Fibroblast of skin of scalp (primary cell): ENCODE measurements at regions not wholly inside any gene's neighbourhood (a gene's known extent, or its start where the extent isn't known, plus 50 kb on each side); places are given as distances from the start of the nearest gene placed in this dataset.

Experiments used
- DNase-seq: peaks from one replicate; pipeline ENCODE4 v3.0.0-alpha.2; 2013

GRCh38 chrX:42946544-42947194 is 168.7 kb upstream of the PPP1R2C start:
- DNase-seq: no peak

DNA sequence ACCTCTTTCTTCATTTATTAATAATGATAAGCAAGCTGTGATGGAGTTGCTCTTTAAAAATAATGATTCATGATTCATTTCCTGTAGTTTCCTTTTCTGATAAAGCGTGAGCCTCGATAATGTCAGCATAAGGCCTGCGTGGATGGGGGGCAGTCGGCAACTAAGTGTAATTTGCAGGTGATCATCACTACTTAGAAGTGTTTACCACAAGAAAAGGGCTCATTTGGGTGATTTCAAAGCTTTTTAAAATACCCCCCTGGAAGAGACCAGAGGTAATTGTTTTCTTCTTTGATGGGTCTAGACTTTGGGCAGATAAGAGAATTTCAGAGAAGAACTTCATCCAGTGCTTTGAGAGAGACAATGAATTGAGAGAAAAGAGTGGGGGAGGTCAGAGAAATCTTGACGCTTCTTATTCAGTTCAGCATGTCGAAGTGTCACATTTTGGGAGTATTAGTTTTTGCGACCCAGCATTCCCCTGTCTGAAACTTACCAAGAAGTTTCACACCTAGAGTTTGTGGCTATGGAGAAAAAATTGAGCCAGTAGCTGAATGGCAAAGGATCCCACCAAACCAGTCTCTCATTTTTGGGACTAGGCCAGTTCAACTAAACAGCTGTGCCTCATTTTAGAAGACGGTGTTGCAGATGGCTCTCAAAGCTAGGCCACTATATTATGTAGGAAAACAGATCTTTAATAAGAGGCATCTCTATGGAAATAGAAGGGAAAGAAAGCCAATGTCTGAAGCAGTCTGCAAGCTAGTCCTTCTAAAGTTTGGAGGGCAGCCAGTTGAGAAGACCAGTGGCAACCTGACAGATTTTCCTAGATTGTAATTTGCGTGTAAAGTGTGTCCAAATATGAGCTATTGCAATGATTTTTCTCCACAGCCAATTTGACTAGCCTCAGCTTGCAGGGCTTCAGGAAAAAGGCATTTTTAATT is 171.0 kb upstream of the PPP1R2C start:
- DNase-seq: no peak

GRCh38 chrX:42951747-42952146 is 173.8 kb upstream of the PPP1R2C start:
- no peak for DNase-seq

DNA sequence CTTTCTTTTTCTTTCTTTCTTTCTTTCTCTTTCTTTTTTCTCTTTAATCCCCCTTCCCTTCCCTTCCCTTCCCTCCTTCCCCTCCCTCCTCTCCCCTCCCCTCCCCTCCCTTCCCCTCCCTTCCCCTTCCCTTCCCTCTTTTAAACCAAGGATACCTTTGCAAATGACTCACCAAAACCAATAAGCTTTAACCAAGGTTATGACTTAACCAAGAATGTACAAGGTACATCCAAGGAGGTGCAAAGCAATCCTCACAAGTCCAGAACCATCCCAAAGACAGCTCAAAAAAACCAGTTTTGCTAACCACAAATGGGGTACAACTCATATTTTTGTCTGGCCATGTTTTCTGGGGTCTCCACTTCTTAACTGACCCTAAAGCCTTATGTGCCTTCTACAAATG is 174.7 kb upstream of the PPP1R2C start:
- no peak for DNase-seq

GRCh38 chrX:42954880-42955279 is 176.9 kb upstream of the PPP1R2C start:
- no peak for DNase-seq

DNA sequence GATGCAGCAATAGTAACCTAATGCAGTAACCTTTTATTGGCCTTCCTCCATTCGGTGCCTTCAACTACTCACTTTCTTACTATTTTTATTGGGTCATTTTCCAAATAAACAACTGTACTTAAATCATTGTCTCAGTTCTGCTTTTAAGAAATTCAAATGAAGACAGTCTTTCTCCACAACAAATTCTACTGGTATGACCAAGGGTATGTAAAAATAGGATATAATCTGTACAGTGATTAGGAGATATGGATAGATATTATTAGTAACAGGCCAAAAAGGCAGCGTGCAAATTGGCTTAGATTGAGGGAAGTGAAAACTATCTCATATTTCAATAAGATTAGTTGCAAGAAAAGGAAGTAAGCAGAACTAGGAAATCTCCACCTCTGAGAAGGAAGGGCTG is 177.4 kb upstream of the PPP1R2C start:
- no peak for DNase-seq

DNA sequence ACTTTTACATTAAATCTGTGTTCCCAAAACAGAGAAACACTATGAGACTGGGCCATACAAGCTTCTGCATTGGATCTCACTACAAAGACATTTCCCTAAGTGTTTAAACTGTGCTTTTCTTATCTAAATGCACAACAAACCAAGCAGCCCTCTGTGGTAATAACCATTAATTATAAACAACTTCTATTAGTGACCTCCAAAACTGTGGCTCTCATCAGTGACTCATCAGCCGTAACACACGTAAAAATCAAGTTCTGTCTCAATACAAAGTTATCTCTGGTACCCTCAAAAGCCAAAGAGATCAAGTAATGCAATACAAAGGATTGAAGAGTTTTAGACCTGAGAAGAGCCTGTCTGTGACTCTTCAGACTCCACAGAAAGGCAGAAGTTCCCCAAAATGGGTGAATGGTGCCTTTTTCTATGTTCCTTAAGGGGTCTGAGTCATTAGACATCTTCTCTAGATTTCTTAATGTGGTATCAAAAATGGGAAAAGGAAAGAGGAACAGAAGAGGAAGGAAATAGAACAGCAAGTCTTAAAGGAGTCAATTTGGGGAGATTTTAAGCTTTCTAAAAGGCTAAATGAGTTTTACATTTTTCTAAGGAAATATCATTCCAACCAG is 189.8 kb upstream of the PPP1R2C start:
- DNase-seq: no peak

GRCh38 chrX:42973321-42973720 is 195.4 kb upstream of the PPP1R2C start:
- DNase-seq: no peak

- no peak for DNase-seq
These were observed 197.9 kb upstream of the PPP1R2C start for GRCh38 chrX:42975906-42976305.

DNA sequence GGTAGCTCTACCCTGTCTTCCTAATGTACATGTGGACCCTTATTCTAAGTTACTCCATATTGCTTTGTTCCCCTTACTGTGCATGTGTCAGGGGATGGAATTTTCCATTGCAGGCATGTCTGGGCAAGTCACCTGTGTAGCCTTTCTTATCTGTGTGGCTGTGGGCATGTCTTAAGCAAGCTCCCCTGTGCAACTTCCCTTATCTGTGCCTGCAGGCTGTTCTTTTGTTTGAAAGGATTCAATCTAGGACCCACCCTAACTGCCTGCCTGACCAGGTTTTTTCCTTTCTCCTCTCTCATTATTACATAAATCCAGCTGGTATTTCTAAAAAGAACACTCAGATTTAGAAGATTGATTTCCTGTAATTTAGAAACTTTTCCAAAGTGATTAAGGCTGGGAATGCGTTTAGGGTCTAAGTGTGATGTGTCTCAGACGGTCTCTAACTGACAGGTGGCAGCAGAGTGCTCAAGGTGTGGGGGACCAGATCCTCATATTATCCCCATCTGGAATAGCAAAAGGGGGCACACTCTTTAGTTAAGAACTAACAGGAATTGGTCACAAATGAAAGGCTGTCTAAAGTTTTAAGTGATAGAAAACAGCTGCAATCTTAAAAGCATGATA is 198.9 kb upstream of the PPP1R2C start:
- no peak for DNase-seq

DNA sequence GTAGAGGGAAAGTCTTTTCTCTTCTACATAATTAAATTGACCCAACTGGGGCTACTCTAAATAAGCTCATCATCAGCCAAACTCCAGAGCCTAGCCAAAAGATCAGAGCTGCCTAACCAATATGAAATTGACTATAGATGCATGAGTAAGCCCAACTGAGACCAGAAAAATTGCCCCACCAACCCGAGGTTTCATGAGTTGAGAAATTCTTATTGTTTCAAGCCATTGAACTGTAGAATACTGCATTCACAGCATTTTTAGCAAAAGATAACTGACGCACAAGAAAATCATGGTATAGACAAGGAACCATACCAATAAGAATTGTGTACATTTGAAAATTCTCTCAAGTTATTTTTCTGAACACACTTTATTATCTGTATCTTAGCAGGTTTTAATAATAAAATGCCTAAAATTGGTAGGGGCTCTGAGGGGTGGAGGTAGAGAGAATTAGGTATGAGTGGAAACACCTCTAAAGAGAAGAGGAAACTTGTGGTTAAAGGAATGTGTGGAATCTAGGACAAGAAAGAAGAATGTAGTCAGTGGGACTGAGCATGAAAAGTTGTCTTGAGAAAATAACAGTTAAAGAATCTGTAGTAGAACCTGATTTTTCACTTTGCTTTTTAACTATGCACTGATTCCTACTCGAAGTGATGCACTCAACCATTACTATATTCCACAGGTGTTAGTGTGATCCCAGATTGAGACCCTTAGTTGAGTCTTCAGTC is 200.9 kb upstream of the PPP1R2C start:
- no peak for DNase-seq

DNA sequence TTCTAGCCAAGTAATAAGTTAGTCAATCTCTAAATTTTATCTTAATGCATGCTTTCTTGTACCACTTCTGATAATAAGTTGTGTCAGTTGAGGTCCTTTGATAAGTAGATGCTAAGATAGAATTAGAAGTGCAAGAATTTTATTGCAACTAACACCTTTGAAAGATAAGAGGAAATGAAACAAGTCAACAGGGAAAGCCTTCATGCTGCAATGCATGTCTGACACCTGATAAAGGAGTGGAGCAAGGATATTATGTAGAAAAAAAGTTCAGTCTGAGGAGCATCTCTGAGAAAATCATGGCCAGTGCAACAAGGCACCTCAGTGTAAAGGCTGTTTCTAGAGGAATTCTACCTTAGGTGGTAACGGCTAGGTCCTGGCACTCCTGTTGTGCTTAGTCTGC is 210.7 kb upstream of the PPP1R2C start:
- no peak for DNase-seq

- DNase-seq: peak; percentile 15
These were observed 214.4 kb upstream of the PPP1R2C start for GRCh38 chrX:42992199-42992943.

DNA sequence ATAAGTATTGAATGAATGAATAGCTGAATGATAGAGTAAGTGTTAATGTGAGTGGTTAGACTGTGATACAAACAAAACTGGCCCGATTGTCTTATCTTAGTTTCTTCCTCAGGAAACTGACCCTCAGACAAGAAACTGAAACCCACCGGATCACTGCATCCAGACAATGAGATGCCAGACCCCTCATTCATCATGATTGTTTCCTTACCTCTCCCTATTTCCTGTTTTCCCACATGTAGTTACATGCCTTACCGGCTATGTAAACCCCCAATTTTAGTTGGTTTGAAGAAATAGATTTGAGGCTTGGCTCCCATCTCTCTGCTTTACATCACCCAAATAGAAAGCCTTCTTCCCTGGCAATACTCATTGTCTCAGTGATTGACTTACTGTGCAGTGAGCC is 218.9 kb upstream of the PPP1R2C start:
- DNase-seq: no peak

GRCh38 chrX:43000121-43000520 is 222.2 kb upstream of the PPP1R2C start:
- DNase-seq: no peak

- no peak for DNase-seq
These were observed 224.7 kb upstream of the PPP1R2C start for GRCh38 chrX:43002526-43003203.

GRCh38 chrX:43003204-43003565 is 225.2 kb upstream of the PPP1R2C start:
- no peak for DNase-seq

GRCh38 chrX:43003939-43004338 is 226.0 kb upstream of the PPP1R2C start:
- DNase-seq: no peak

DNA sequence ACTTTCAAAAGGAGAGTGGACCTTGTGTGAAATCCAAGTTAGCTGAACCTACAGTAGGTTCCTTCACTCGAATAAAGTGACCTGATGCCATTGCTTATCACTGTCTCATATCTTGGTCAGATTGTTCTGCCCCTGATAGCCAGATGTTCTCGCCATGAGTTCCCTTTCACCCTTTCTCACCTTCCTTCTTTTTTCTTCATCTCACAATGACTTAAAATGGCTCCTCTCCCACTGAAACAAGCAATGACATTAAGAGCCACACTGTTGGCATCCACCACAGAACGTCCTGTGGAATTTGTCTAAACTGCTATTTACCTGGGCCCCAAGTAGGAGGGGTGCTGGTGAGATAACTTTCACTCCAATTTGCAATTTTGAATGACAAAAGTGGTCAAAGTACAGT is 227.6 kb upstream of the PPP1R2C start:
- no peak for DNase-seq

DNA sequence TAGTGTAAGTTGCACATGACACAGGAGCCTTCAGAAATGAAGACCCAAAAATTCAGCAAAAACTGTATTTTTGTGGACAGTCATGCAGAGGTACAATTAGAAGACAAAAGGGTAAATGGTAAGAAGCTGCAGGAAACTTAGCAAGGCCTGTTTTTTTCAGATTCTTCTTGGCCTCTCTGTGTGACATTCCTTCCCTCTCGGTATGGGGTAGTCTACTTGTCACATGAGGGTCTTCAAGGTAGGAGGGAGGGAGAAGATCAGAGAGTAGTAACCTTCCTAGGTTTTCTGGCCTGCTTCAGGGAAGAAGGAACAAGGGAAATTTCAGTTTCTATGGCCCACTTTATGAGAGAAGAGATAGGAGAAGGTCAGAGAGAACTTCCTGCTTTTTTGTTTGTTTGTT is 230.4 kb upstream of the PPP1R2C start:
- no peak for DNase-seq

DNA sequence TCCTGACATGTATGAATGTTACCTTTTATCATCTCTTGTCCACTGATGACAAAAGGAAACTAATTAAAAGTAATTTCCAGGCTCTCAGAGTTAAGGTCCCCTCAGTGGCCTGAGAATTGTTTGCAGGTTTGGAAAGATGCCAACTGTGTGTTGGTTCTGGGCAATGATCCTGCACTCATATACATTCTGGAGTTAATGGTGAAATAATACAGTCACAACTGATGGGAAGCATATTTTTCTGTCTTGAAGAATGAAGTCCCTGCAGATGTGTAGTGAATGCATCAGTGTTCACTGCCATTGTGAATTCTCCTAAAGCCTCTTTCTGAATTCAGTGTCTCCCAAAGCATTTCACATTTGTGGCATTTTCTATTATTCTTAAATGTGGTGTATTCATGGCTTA is 238.1 kb upstream of the PPP1R2C start:
- DNase-seq: no peak
